ENCODE measurements at regions not wholly inside any gene's neighbourhood (a gene's known extent, or its start where the extent isn't known, plus 50 kb on each side); places are given as distances from the start of the nearest gene placed in this dataset.

DNA sequence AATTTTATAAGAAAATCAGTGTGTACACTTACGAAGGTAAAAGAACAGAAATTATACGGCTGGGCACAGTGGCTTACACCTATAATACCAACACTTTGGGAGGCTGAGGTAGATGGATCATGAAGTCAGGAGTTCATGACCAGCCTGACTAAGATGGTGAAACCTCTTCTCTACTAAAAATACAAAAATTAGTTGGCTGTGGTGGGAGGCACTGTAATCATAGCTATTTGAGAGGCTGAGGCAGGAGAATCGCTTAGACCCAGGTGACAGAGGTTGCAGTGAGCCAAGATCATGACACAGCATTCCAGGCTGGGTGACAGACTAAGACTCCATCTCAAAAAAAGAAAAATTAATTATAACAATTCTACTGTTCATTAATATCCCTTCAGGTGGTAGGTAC, 151.9 kb downstream of the ZNF737 start:
- no peaks in the 10 kb centered on the region for H3K4me1 ChIP-seq (ENCODE audit: control insufficient read depth in 1 of 2, low read depth in 2 of 2)
- H3K9me3 ChIP-seq: no peaks in the 10 kb centered on the region
- DNase-seq (ENCODE audit: low spot score): no peak
- no peak overlapping the region for H3K4me3 ChIP-seq
- no peak overlapping the region for H3K27ac ChIP-seq
- TF ChIP-seq, protein P1, sequence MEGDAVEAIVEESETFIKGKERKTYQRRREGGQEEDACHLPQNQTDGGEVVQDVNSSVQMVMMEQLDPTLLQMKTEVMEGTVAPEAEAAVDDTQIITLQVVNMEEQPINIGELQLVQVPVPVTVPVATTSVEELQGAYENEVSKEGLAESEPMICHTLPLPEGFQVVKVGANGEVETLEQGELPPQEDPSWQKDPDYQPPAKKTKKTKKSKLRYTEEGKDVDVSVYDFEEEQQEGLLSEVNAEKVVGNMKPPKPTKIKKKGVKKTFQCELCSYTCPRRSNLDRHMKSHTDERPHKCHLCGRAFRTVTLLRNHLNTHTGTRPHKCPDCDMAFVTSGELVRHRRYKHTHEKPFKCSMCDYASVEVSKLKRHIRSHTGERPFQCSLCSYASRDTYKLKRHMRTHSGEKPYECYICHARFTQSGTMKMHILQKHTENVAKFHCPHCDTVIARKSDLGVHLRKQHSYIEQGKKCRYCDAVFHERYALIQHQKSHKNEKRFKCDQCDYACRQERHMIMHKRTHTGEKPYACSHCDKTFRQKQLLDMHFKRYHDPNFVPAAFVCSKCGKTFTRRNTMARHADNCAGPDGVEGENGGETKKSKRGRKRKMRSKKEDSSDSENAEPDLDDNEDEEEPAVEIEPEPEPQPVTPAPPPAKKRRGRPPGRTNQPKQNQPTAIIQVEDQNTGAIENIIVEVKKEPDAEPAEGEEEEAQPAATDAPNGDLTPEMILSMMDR (IDR thresholded peaks at IDR 0.05): no peak
- H3K36me3 ChIP-seq: no peaks in the 10 kb centered on the region
- H3K27me3 ChIP-seq (replicated peaks; ENCODE audit: insufficient read depth): no peaks in the 10 kb centered on the region
- no peak for ATAC-seq (ENCODE audit: insufficient number of reproducible peaks, low FRiP score, low read depth)

DNA sequence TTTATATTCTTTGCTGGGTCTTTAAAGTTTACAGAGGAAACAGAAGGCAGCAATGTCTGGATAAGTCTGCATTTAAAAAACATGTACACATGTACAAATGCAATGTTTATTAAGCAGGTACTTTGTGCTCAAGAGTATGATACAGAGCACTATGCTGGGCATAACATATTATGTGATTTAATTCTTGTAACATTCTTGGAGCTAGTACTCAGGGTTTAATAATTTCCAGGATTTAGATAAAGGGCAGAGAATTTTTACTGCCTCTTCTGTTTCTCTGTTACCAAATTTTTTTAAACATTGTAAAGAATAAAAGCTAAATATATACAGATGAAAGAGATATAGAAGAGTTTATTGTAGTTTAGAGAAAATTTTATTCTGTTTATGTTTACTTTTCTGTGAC, 152.7 kb downstream of the ZNF737 start:
- no peak for ATAC-seq (ENCODE audit: insufficient number of reproducible peaks, low FRiP score, low read depth)
- DNase-seq (ENCODE audit: low spot score): no peak
- TF ChIP-seq, protein P1 (IDR thresholded peaks at IDR 0.05): no peak
- Histone ChIP-seq H3K27ac (no peak overlapping the region), H3K36me3 (no peaks in the 10 kb centered on the region), H3K4me1 (ENCODE audit: control insufficient read depth in 1 of 2, low read depth in 2 of 2) (no peaks in the 10 kb centered on the region), H3K27me3 (replicated peaks; ENCODE audit: insufficient read depth) (no peaks in the 10 kb centered on the region), H3K9me3 (no peaks in the 10 kb centered on the region), H3K4me3 (no peak overlapping the region)

DNA sequence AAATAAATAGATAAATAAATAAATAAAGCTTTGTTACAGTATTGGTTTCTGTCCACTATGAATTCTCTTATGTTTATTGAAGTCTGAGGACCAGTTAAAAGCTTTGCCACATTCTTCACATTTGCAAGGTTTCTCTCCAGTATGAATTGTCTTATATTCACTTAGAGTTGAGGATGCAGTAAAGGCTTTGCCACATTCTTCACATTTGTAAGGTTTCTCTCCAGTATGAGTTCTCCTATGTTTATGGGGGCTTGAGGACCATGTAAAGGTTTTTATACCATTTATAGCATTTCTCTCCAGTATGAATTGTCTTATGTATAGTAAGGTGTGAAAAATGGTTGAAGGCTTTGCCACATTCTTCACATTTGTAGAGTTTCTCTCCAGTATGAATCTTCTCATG, 168.3 kb downstream of the ZNF737 start:
- ATAC-seq (ENCODE audit: insufficient number of reproducible peaks, low FRiP score, low read depth) (no peak), DNase-seq (ENCODE audit: low spot score) (no peak)
- no peaks in the 10 kb centered on the region for H3K27me3 ChIP-seq (replicated peaks; ENCODE audit: insufficient read depth)
- TF ChIP-seq, protein P1 (IDR thresholded peaks at IDR 0.05): no peak
- H3K27ac ChIP-seq: no peak overlapping the region
- H3K4me1 ChIP-seq (ENCODE audit: control insufficient read depth in 1 of 2, low read depth in 2 of 2): no peaks in the 10 kb centered on the region
- H3K9me3 ChIP-seq: peaks cover 78% of the 10 kb centered on the region
- H3K36me3 ChIP-seq: peaks cover 3% of the 10 kb centered on the region
- H3K4me3 ChIP-seq: peak overlapping the region; percentile 1

DNA sequence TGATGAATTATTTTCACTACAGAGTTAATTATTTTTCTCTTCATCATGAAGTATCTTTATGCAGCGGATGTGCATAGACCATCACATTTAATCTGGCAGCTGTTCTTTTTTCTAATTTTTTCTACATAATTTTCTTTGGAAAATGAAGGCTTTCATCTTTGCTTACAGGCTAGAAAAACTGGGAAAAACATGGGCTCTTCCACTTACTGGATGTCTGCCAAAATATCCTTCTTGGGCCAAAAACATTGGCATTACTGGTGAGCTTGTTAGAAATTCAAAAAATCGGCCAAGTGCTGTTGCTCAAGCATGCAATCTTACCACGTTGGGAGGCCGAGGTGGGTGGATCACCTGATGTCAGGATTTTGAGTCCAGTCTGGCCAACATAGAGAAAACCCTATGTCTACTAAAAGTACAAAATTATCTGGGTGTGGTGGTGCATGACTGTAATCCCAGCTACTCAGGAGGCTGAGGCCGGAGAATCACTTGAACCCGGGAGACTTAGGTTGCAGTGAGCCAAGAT, 176.8 kb downstream of the ZNF737 start:
- Histone ChIP-seq H3K27me3 (replicated peaks; ENCODE audit: insufficient read depth) (no peaks in the 10 kb centered on the region), H3K4me3 (no peak overlapping the region), H3K4me1 (ENCODE audit: control insufficient read depth in 1 of 2, low read depth in 2 of 2) (no peaks in the 10 kb centered on the region), H3K9me3 (peaks cover 42% of the 10 kb centered on the region), H3K27ac (no peak overlapping the region), H3K36me3 (no peaks in the 10 kb centered on the region)
- TF ChIP-seq, protein P1 (IDR thresholded peaks at IDR 0.05): no peak
- ATAC-seq (ENCODE audit: insufficient number of reproducible peaks, low FRiP score, low read depth) (no peak), DNase-seq (ENCODE audit: low spot score) (no peak)

DNA sequence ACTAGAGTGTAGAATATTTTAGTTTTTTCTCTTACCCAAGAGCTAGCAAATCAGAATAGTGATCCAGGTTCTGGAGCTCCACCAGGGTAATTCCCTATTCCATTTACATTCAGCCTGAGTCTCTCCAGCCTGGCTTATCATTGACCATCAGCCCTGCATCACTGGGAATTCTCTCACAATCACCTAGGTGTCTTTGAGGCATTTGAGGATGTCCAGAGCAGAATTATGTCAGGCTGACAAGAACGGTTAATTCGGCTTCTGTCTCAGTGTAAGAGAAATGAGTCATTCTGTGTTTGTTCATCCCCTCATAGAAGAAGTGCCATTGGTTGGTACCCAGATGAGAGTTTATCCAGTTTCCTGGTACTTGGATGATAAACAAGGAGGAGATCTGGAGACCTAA, 180.5 kb downstream of the ZNF737 start:
- DNase-seq (ENCODE audit: low spot score): no peak
- no peak overlapping the region for H3K4me3 ChIP-seq
- no peaks in the 10 kb centered on the region for H3K36me3 ChIP-seq
- no peak for ATAC-seq (ENCODE audit: insufficient number of reproducible peaks, low FRiP score, low read depth)
- H3K27me3 ChIP-seq (replicated peaks; ENCODE audit: insufficient read depth): no peaks in the 10 kb centered on the region
- TF ChIP-seq, protein P1 (IDR thresholded peaks at IDR 0.05): no peak
- H3K27ac ChIP-seq: no peak overlapping the region
- H3K4me1 ChIP-seq (ENCODE audit: control insufficient read depth in 1 of 2, low read depth in 2 of 2): no peaks in the 10 kb centered on the region
- peaks cover 27% of the 10 kb centered on the region for H3K9me3 ChIP-seq

Measured in thoracic aorta (tissue), 2 donors.